GM13976 (cell line): ENCODE measurements at regions not wholly inside any gene's neighbourhood (a gene's known extent, or its start where the extent isn't known, plus 50 kb on each side); places are given as distances from the start of the nearest gene placed in this dataset.
"Not testable (repeated sequence)": the region's sequence is repeated elsewhere in the genome, so short reads cannot be mapped to it uniquely, and the experiment has no call there.

Experiments
- DNase-seq: peaks from one replicate; pipeline ENCODE4 v3.0.0; 2012; ENCODE audit warnings: low spot score
- CTCF ChIP-seq: IDR thresholded peaks from 2 replicates; pipeline ENCODE4 v1.5.1; 2012; ENCODE audit warnings: borderline replicate concordance, mild to moderate bottlenecking; ENCODE audit not compliant: insufficient read depth; ENCODE audit errors: extremely low read depth, missing control alignments, control extremely low read depth
- in situ Hi-C: fragments of 300-500 bp; cut with MboI; formaldehyde crosslinking; loops from one replicate; pipeline ENCODE4 v1.12.0; 2022; ENCODE audit warnings: low sequenced_read_pairs, mixed read lengths, inconsistent platforms; ENCODE audit not compliant: unreplicated experiment

- in situ Hi-C loops: no loop called here
- no peak for DNase-seq
- no peak for TF ChIP-seq CTCF
Observed at GRCh38 chr15:98344591-98344990, 303.7 kb upstream of the IGF1R start.

GRCh38 chr15:98347001-98347400, 301.3 kb upstream of the IGF1R start:
- TF ChIP-seq CTCF: no peak
- in situ Hi-C loops: no loop called here
- no peak for DNase-seq

DNA sequence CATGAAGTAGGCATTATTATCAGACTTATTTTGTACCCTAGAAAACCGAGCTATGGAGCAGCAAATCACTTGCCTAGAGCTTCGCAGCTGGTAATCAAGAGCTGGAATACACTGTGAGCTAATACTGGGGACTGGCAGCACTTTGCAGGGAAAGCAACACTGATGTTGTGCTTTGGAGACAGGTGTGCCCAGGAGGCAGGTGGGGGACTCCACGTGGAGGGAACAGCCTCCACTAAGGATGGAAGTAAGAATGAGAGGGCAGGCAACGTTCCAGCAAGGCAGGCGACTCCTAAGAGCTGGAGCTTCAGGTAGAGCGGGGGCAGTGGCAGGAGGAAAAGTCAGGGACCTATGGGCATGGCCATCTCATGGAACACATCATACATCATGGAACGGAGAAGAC, 300.5 kb upstream of the IGF1R start:
- no peak for TF ChIP-seq CTCF
- in situ Hi-C loops: no loop called here
- no peak for DNase-seq

- DNase-seq: no peak
- in situ Hi-C loops: no loop called here
- TF ChIP-seq CTCF: no peak
Observed at GRCh38 chr15:98350276-98350675, 298.1 kb upstream of the IGF1R start.

DNA sequence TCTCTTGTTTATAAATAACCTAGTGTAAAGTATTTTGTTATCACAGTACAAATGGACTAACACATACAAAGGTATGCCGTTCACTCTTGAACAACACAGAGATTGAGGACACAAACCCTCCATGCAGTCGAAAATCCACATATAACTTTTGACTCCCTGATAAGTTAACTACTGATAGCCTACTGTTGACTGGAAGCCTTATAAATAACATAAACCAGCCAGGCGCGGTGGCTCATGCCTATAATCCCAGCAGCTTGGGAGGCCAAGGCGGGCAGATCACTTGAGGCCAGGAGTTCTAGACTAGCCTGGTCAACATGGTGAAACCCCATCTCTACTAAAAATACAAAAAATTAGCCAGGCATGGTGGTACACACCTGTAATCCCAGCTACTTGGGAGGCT, 290.1 kb upstream of the IGF1R start:
- in situ Hi-C loops, DNase-seq: not testable (repeated sequence)

DNA sequence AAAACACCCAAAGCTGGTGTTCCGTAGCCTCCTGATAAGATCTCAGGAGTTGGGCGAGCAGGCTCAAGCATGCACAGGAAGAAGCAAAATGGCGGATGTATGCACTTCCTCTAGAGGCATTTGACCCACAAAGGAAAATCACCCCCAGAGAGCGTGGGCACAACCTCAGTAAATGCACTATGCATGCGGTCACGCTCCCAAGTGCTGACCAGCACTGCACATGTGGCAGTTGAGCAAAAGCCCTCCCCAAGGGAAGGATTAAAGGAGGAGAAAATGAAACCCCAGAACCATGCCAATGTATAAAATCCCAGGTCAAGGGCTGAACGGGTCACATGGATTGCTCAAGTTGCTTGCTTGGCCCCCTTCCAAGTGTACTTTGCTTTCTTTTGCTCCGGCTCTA, 289.4 kb upstream of the IGF1R start:
- no peak for DNase-seq
- TF ChIP-seq CTCF: no peak
- in situ Hi-C loops: no loop called here

DNA sequence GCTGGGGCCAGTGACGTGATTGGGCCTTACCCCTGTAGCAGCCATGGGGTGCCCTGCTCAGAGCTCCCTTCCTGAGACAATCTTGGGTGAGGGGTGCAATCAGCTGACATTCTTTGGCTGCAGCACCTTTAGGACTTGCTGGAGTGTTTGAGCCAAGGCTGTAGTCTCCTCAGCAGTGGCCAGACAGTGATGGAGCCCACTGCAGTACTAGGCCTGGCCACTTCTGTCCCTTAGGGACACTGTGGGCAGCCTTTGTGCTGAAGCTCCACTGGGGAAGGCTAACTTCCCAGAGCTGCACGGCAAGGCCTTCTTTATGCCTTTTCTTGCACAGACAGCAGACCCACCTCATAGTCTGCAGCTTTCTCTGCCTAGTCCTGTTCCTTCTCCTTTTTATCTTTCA, 284.9 kb upstream of the IGF1R start:
- DNase-seq: no peak
- in situ Hi-C loops: no loop called here
- no peak for TF ChIP-seq CTCF
